MM.1S (cell line): ENCODE measurements at regions not wholly inside any gene's neighbourhood (a gene's known extent, or its start where the extent isn't known, plus 50 kb on each side); places are given as distances from the start of the nearest gene placed in this dataset.
"Not testable (repeated sequence)": the region's sequence is repeated elsewhere in the genome, so short reads cannot be mapped to it uniquely, and the experiment has no call there.

Experiments used
- DNase-seq: peaks from one replicate; pipeline ENCODE4 v3.0.0-alpha.2; 2015
- H2AFZ ChIP-seq: fragments of 300-600 bp; sonication (generic); 2 replicates; pipeline ENCODE4 v1.6.0; 2016; ENCODE audit warnings: antibody characterized with exemption, low read length
- H3F3A ChIP-seq: fragments of 300-600 bp; sonication (generic); 2 replicates; pipeline ENCODE4 v1.6.1; 2016; ENCODE audit warnings: mild to moderate bottlenecking, antibody characterized with exemption, low read length, moderate library complexity, mixed read lengths; ENCODE audit not compliant: insufficient read depth
- H3K27ac ChIP-seq: fragments of 300-600 bp; sonication (generic); 2 replicates; pipeline ENCODE4 v1.5.1; 2016; ENCODE audit warnings: mild to moderate bottlenecking, low read length
- H3K27me3 ChIP-seq: fragments of 300-600 bp; sonication (generic); replicated peaks from 2 replicates; pipeline ENCODE4 v1.6.0; 2016; ENCODE audit warnings: low read length; ENCODE audit not compliant: insufficient read depth
- H3K36me3 ChIP-seq: fragments of 300-600 bp; sonication (generic); replicated peaks from 2 replicates; pipeline ENCODE4 v1.6.1; 2016; ENCODE audit warnings: mild to moderate bottlenecking, low read length, mixed read lengths; ENCODE audit not compliant: insufficient read depth
- H3K4me1 ChIP-seq: fragments of 300-600 bp; sonication (generic); 2 replicates; pipeline ENCODE4 v1.6.1; 2016; ENCODE audit warnings: low read length, mixed read lengths
- H3K4me2 ChIP-seq: fragments of 300-600 bp; sonication (generic); 2 replicates; pipeline ENCODE4 v1.6.0; 2016; ENCODE audit warnings: low read depth, low read length
- H3K4me3 ChIP-seq: fragments of 300-600 bp; sonication (generic); 2 replicates; pipeline ENCODE4 v1.5.1; 2016; ENCODE audit warnings: low read length, mixed read lengths
- H3K79me2 ChIP-seq: fragments of 300-600 bp; sonication (generic); 2 replicates; pipeline ENCODE4 v1.6.1; 2016; ENCODE audit warnings: mixed run types, low read length, mixed read lengths
- H3K9ac ChIP-seq: fragments of 300-600 bp; sonication (generic); 2 replicates; pipeline ENCODE4 v1.6.1; 2016; ENCODE audit warnings: low read length, mixed read lengths
- H3K9me2 ChIP-seq: fragments of 300-600 bp; sonication (generic); replicated peaks from 2 replicates; pipeline ENCODE4 v1.6.1; 2016; ENCODE audit warnings: mild to moderate bottlenecking, low read length, mixed read lengths; ENCODE audit not compliant: insufficient read depth
- H3K9me3 ChIP-seq: fragments of 300-600 bp; sonication (generic); replicated peaks from 2 replicates; pipeline ENCODE4 v1.6.1; 2016; ENCODE audit warnings: mild to moderate bottlenecking, low read length, mixed read lengths; ENCODE audit not compliant: insufficient read depth
- H4K20me1 ChIP-seq: fragments of 300-600 bp; sonication (generic); 2 replicates; pipeline ENCODE4 v1.6.1; 2016; ENCODE audit warnings: mild to moderate bottlenecking, low read length, moderate library complexity, mixed read lengths; ENCODE audit not compliant: insufficient read depth
- CTCF ChIP-seq: fragments of 300-600 bp; sonication (generic); IDR thresholded peaks from 2 replicates; pipeline ENCODE4 v1.5.1; 2016; ENCODE audit warnings: antibody characterized with exemption, low read length, mixed read lengths
- EZH2 ChIP-seq: fragments of 300-600 bp; sonication (generic); optimal IDR thresholded peaks from 2 replicates; pipeline ENCODE3; 2017; ENCODE audit warnings: low read depth, mild to moderate bottlenecking, antibody characterized with exemption, low read length, mixed read lengths
- EZH2phosphoT487 ChIP-seq: fragments of 300-600 bp; sonication (generic); IDR thresholded peaks from 2 replicates; pipeline ENCODE4 v1.6.1; 2018; ENCODE audit warnings: antibody characterized with exemption, low read length

- DNase-seq = no peak
- Histone ChIP-seq H3K27me3 (no peaks in the 10 kb centered on the region), H3K4me1 (no peaks in the 10 kb centered on the region), H3F3A (no peaks in the 10 kb centered on the region), H3K9me3 (no peaks in the 10 kb centered on the region), H4K20me1 (no peaks in the 10 kb centered on the region), H2AFZ (no peak overlapping the region), H3K79me2 (no peaks in the 10 kb centered on the region), H3K36me3 (no peaks in the 10 kb centered on the region), H3K4me3 (no peak overlapping the region), H3K9ac (no peak overlapping the region), H3K4me2 (no peak overlapping the region), H3K9me2 (no peaks in the 10 kb centered on the region), H3K27ac (no peak overlapping the region)
- TF ChIP-seq EZH2 = no peak
- no peak for TF ChIP-seq CTCF
- TF ChIP-seq EZH2phosphoT487 = no peak
Observed at GRCh38 chr9:97160255-97160654, 121.3 kb upstream of the CTSV start.

GRCh38 chr9:97158722-97159121, 119.8 kb upstream of the CTSV start:
- H3K9ac ChIP-seq, H3K79me2 ChIP-seq, H3K27me3 ChIP-seq, H2AFZ ChIP-seq, H3K9me3 ChIP-seq, H3K4me2 ChIP-seq, H3F3A ChIP-seq, DNase-seq, H3K9me2 ChIP-seq, H3K4me3 ChIP-seq, H3K36me3 ChIP-seq, H3K27ac ChIP-seq, H4K20me1 ChIP-seq, H3K4me1 ChIP-seq: not testable (repeated sequence)

- not testable (repeated sequence) for H3K27me3 ChIP-seq, H3K4me2 ChIP-seq, H3K79me2 ChIP-seq, H2AFZ ChIP-seq, H3F3A ChIP-seq, H3K27ac ChIP-seq, H3K36me3 ChIP-seq, H3K9me2 ChIP-seq, H4K20me1 ChIP-seq, H3K4me3 ChIP-seq, H3K4me1 ChIP-seq, H3K9me3 ChIP-seq, H3K9ac ChIP-seq, DNase-seq
Observed at GRCh38 chr9:97155441-97155840, 116.5 kb upstream of the CTSV start.

- no peaks in the 10 kb centered on the region for H3K9me2 ChIP-seq
- no peaks in the 10 kb centered on the region for H3F3A ChIP-seq
- no peaks in the 10 kb centered on the region for H3K4me1 ChIP-seq
- no peak overlapping the region for H3K27ac ChIP-seq
- no peak overlapping the region for H2AFZ ChIP-seq
- TF ChIP-seq CTCF (no peak), EZH2 (no peak), EZH2phosphoT487 (no peak)
- H3K36me3 ChIP-seq = no peaks in the 10 kb centered on the region
- H3K4me2 ChIP-seq = no peak overlapping the region
- no peak overlapping the region for H3K4me3 ChIP-seq
- no peaks in the 10 kb centered on the region for H3K9me3 ChIP-seq
- no peak overlapping the region for H3K9ac ChIP-seq
- H3K27me3 ChIP-seq = no peaks in the 10 kb centered on the region
- H4K20me1 ChIP-seq = no peaks in the 10 kb centered on the region
- H3K79me2 ChIP-seq = no peaks in the 10 kb centered on the region
- no peak for DNase-seq
Observed at GRCh38 chr9:97153967-97154366, 115.0 kb upstream of the CTSV start.

GRCh38 chr9:97153160-97153559, 114.2 kb upstream of the CTSV start:
- DNase-seq, H3K36me3 ChIP-seq: not testable (repeated sequence)

GRCh38 chr9:97150471-97150870, 111.5 kb upstream of the CTSV start:
- not testable (repeated sequence) for H3K36me3 ChIP-seq, H2AFZ ChIP-seq, H3K9me2 ChIP-seq, H3K4me3 ChIP-seq, H3K4me2 ChIP-seq, H4K20me1 ChIP-seq, H3K9ac ChIP-seq, DNase-seq, H3F3A ChIP-seq, H3K27ac ChIP-seq, H3K9me3 ChIP-seq, H3K27me3 ChIP-seq, H3K4me1 ChIP-seq, H3K79me2 ChIP-seq

More at GRCh38 chr9:97153160-97153559, 114.2 kb upstream of the CTSV start:
- H3K79me2 ChIP-seq, H3K9me3 ChIP-seq, H3F3A ChIP-seq, H3K4me3 ChIP-seq, H3K27ac ChIP-seq, H2AFZ ChIP-seq, H3K27me3 ChIP-seq, H3K9ac ChIP-seq, H3K4me2 ChIP-seq, H3K4me1 ChIP-seq, H4K20me1 ChIP-seq, H3K9me2 ChIP-seq: not testable (repeated sequence)

GRCh38 chr9:97148428-97148827, 109.5 kb upstream of the CTSV start:
- H3K27me3 ChIP-seq, H3K4me3 ChIP-seq, H3K27ac ChIP-seq, H3K36me3 ChIP-seq, H4K20me1 ChIP-seq, H3K9me3 ChIP-seq, DNase-seq, H3K4me1 ChIP-seq, H3K9me2 ChIP-seq, H3K9ac ChIP-seq, H3F3A ChIP-seq, H3K4me2 ChIP-seq, H2AFZ ChIP-seq, H3K79me2 ChIP-seq: not testable (repeated sequence)
